GM12878 (cell line): ENCODE measurements at regions not wholly inside any gene's neighbourhood (a gene's known extent, or its start where the extent isn't known, plus 50 kb on each side); places are given as distances from the start of the nearest gene placed in this dataset.

ENCODE experiments used
- ATAC-seq: fragments of 200-7000 bp; cut with Tn5 transposase; 3 replicates; pipeline ENCODE4 v1.9.1; 2020; ENCODE audit warnings: mild to moderate bottlenecking, moderate library complexity
- BruUV-seq: library from RNA; stranded (reverse); fragments of 400-500 nt; replicated peaks from 2 replicates; lab custom pipeline; 2021; lab: Mats Ljungman, UMichigan
- CTCF ChIA-PET: fragments of 300-600 bp; sonication (Branson Sonifier 250); formaldehyde crosslinking; extraction: SDS; loops from one replicate; lab custom pipeline; 2021; ENCODE audit warnings: inconsistent platforms; lab: Yijun Ruan, JAX
- POLR2A ChIA-PET: fragments of 350-600 bp; formaldehyde crosslinking; extraction: SDS; loops from one replicate; lab custom pipeline; 2021; ENCODE audit warnings: inconsistent platforms; lab: Charles Lee
- RAD21 ChIA-PET: fragments of 300-600 bp; sonication (Branson Sonifier 250); formaldehyde crosslinking; loops from one replicate; lab custom pipeline; 2023; ENCODE audit warnings: antibody characterized with exemption; ENCODE audit not compliant: unreplicated experiment; lab: Charles Lee
- SMC1A ChIA-PET: fragments of 300-600 bp; sonication (Branson Sonifier 250); formaldehyde crosslinking; loops from one replicate; lab custom pipeline; 2023; ENCODE audit not compliant: unreplicated experiment, uncharacterized antibody; lab: Charles Lee
- DNase-seq: peaks from one replicate; pipeline ENCODE4 v3.0.0-alpha.2; 2011; ENCODE audit warnings: low read depth, low spot score
- FAIRE-seq: peaks from 3 replicates; lab custom pipeline; 2011; peaks lifted over from hg19 to GRCh38; lab: Jason Lieb, UNC
- H2AFZ ChIP-seq: 2 replicates; pipeline ENCODE4 v1.6.0; 2011; ENCODE audit warnings: low read depth, low read length, control low read depth; ENCODE audit not compliant: control insufficient read depth
- H3K27ac ChIP-seq: 2 replicates; pipeline ENCODE4 v1.5.1; 2011; ENCODE audit warnings: control low read depth; ENCODE audit not compliant: control insufficient read depth, insufficient read depth
- H3K27me3 ChIP-seq, 2 experiments: replicated peaks in 1 of 2; 2 replicates each; pipeline versions ENCODE4 v1.6.0 to v1.6.1; 2011; ENCODE audit warnings: low read length in 1 of 2; ENCODE audit not compliant: control insufficient read depth in 2 of 2, insufficient read depth in 2 of 2
- H3K36me3 ChIP-seq, 2 experiments: 2 replicates each; pipeline ENCODE4 v1.5.1; 2011; ENCODE audit warnings: low read length in 1 of 2; ENCODE audit not compliant: control insufficient read depth in 2 of 2, insufficient read depth in 2 of 2
- H3K4me1 ChIP-seq: 2 replicates; pipeline ENCODE4 v1.6.1; 2011; ENCODE audit warnings: mild to moderate bottlenecking, low read length, moderate library complexity, mixed read lengths; ENCODE audit not compliant: control insufficient read depth, insufficient read depth
- H3K4me2 ChIP-seq: 2 replicates; pipeline ENCODE4 v1.6.0; 2011; ENCODE audit warnings: control low read depth; ENCODE audit not compliant: control insufficient read depth, insufficient read depth
- H3K4me3 ChIP-seq: fragments of 200-600 bp; sonication (generic); 2 replicates; pipeline ENCODE4 v1.5.1; 2016
- H3K79me2 ChIP-seq: 2 replicates; pipeline ENCODE4 v1.6.0; 2011; ENCODE audit warnings: low read length; ENCODE audit not compliant: control insufficient read depth, insufficient read depth
- H3K9ac ChIP-seq: 2 replicates; pipeline ENCODE4 v1.8.0; 2011; ENCODE audit warnings: low read length, control low read depth, mixed read lengths; ENCODE audit not compliant: control insufficient read depth, insufficient read depth
- H3K9me3 ChIP-seq: replicated peaks from 3 replicates; pipeline ENCODE4 v1.5.1; 2011; ENCODE audit warnings: mild to moderate bottlenecking, low read length; ENCODE audit not compliant: control insufficient read depth, insufficient read depth
- H4K20me1 ChIP-seq: 2 replicates; pipeline ENCODE4 v1.6.0; 2011; ENCODE audit not compliant: control insufficient read depth, insufficient read depth
- ASH2L ChIP-seq: fragments of 300-600, 200-600 bp; sonication (generic); IDR thresholded peaks from 2 replicates; pipeline ENCODE4 v1.6.1; 2017; ENCODE audit warnings: low read depth, mild to moderate bottlenecking, borderline replicate concordance
- BRCA1 ChIP-seq: IDR thresholded peaks from 2 replicates; pipeline ENCODE4 v1.6.1; 2011; ENCODE audit warnings: low read depth, low read length, improper control_type of control experiment
- ESRRA ChIP-seq: IDR thresholded peaks from 2 replicates; pipeline ENCODE4 v1.6.1; 2012; ENCODE audit warnings: mild to moderate bottlenecking, low read length, improper control_type of control experiment
- ETV6 ChIP-seq, 2 experiments: fragments of 450-650 bp in 1 of 2; IDR thresholded peaks in 1 of 2; conservative IDR thresholded peaks in 1 of 2; 2 replicates each; pipeline ENCODE4 v1.6.1; 2014; ENCODE audit warnings: antibody characterized with exemption in 1 of 2, borderline replicate concordance in 1 of 2, low read depth in 1 of 2, mild to moderate bottlenecking in 1 of 2, moderate library complexity in 1 of 2
- FOXM1 ChIP-seq: IDR thresholded peaks from 2 replicates; pipeline ENCODE4 v1.6.1; 2012; ENCODE audit warnings: low read depth, mild to moderate bottlenecking, inconsistent platforms, low read length, moderate library complexity
- KLF5 ChIP-seq: fragments of 450-650 bp; IDR thresholded peaks from 2 replicates; pipeline ENCODE4 v1.6.1; 2014; ENCODE audit warnings: mild to moderate bottlenecking; ENCODE audit not compliant: partially characterized antibody
- NFXL1 ChIP-seq: fragments of 450-650 bp; IDR thresholded peaks from 2 replicates; pipeline ENCODE4 v1.6.1; 2017; ENCODE audit warnings: antibody characterized with exemption, mild to moderate bottlenecking, borderline replicate concordance
- NR2C1 ChIP-seq: fragments of 450-650 bp; IDR thresholded peaks from 2 replicates; pipeline ENCODE4 v1.6.1; 2017; ENCODE audit warnings: antibody characterized with exemption, mild to moderate bottlenecking, moderate library complexity
- RAD21 ChIP-seq: IDR thresholded peaks from 2 replicates; pipeline ENCODE4 v1.6.1; 2011; ENCODE audit warnings: mild to moderate bottlenecking, low read depth, low read length, moderate library complexity; ENCODE audit not compliant: insufficient read depth
- RB1 ChIP-seq: fragments of 450-650 bp; formaldehyde crosslinking; IDR thresholded peaks from 2 replicates; pipeline ENCODE4 v1.6.1; 2017; ENCODE audit warnings: mild to moderate bottlenecking, borderline replicate concordance
- SMC3 ChIP-seq: IDR thresholded peaks from 2 replicates; pipeline ENCODE4 v1.6.1; 2011; ENCODE audit warnings: low read length, improper control_type of control experiment, borderline replicate concordance
- SPI1 ChIP-seq: IDR thresholded peaks from 2 replicates; pipeline ENCODE4 v1.6.1; 2011; ENCODE audit warnings: low read depth, mild to moderate bottlenecking, low read length, moderate library complexity, borderline replicate concordance; ENCODE audit not compliant: insufficient read depth
- WGBS: methylation state at CpG from one replicate; pipeline ENCODE4 v1.1.6; 2016; ENCODE audit warnings: low lambda C conversion rate; ENCODE audit not compliant: insufficient replicate concordance, insufficient coverage; ENCODE audit errors: missing lambda C conversion rate; 5-methylcytosine and 5-hydroxymethylcytosine counted together
- in situ Hi-C: fragments of 300-500 bp; cut with MboI; formaldehyde crosslinking; loops from 9 replicates; pipeline ENCODE4 v1.14.3; 2018; ENCODE audit warnings: mixed read lengths
- intact Hi-C: fragments of 100-400 bp; cut with micrococcal nuclease; formaldehyde crosslinking; loops from one replicate; pipeline ENCODE4 v1.14.2; 2022; ENCODE audit not compliant: unreplicated experiment
- TF ChIP-seq, protein P1 (sequence below): fragments of 450-650 bp; formaldehyde crosslinking; IDR thresholded peaks from 2 replicates; pipeline ENCODE4 v1.4.0; 2020; ENCODE audit warnings: mild to moderate bottlenecking, moderate library complexity
- TF ChIP-seq, protein P2 (sequence below): fragments of 450-650 bp; IDR thresholded peaks from 2 replicates; pipeline ENCODE4 v1.6.1; 2017; ENCODE audit warnings: mild to moderate bottlenecking, moderate library complexity
- TF ChIP-seq, protein P3 (sequence below): fragments of 450-650 bp; IDR thresholded peaks from 2 replicates; pipeline ENCODE4 v1.6.1; 2016; ENCODE audit warnings: mild to moderate bottlenecking

DNA sequence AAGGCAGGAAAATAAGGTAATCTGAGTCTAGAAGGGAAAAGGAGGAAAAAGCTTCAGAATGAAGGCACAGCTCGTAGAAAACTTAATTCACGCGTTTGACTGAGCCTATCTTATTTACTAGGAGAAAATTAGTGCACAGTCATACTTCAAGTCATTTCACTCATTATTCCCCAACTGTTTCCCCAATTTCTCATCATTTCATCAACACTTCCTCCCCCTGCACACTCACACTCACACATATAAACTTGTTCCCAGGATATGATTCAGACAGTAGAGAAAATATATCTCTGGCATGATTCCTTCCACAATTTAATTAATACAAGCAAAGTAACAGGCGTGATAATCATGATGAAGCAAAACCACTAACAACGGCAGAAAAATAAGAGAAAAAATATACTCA is 94.5 kb upstream of the F13A1 start:
- H3K4me3 ChIP-seq: no peak overlapping the region
- TF ChIP-seq SMC3 (no peak), ETV6 (conservative IDR thresholded peaks at IDR 0.05 in 1 of 2, IDR thresholded peaks at IDR 0.05 in 1 of 2; ENCODE audit: borderline replicate concordance in 1 of 2, low read depth in 1 of 2) (no peak), SPI1 (no peak), NR2C1 (no peak), BRCA1 (no peak), NFXL1 (no peak), ESRRA (no peak), FOXM1 (no peak), ASH2L (no peak), RB1 (no peak), KLF5 (no peak), RAD21 (no peak)
- TF ChIP-seq, protein P1, sequence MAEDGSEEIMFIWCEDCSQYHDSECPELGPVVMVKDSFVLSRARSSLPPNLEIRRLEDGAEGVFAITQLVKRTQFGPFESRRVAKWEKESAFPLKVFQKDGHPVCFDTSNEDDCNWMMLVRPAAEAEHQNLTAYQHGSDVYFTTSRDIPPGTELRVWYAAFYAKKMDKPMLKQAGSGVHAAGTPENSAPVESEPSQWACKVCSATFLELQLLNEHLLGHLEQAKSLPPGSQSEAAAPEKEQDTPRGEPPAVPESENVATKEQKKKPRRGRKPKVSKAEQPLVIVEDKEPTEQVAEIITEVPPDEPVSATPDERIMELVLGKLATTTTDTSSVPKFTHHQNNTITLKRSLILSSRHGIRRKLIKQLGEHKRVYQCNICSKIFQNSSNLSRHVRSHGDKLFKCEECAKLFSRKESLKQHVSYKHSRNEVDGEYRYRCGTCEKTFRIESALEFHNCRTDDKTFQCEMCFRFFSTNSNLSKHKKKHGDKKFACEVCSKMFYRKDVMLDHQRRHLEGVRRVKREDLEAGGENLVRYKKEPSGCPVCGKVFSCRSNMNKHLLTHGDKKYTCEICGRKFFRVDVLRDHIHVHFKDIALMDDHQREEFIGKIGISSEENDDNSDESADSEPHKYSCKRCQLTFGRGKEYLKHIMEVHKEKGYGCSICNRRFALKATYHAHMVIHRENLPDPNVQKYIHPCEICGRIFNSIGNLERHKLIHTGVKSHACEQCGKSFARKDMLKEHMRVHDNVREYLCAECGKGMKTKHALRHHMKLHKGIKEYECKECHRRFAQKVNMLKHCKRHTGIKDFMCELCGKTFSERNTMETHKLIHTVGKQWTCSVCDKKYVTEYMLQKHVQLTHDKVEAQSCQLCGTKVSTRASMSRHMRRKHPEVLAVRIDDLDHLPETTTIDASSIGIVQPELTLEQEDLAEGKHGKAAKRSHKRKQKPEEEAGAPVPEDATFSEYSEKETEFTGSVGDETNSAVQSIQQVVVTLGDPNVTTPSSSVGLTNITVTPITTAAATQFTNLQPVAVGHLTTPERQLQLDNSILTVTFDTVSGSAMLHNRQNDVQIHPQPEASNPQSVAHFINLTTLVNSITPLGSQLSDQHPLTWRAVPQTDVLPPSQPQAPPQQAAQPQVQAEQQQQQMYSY: no peak
- TF ChIP-seq, protein P2, sequence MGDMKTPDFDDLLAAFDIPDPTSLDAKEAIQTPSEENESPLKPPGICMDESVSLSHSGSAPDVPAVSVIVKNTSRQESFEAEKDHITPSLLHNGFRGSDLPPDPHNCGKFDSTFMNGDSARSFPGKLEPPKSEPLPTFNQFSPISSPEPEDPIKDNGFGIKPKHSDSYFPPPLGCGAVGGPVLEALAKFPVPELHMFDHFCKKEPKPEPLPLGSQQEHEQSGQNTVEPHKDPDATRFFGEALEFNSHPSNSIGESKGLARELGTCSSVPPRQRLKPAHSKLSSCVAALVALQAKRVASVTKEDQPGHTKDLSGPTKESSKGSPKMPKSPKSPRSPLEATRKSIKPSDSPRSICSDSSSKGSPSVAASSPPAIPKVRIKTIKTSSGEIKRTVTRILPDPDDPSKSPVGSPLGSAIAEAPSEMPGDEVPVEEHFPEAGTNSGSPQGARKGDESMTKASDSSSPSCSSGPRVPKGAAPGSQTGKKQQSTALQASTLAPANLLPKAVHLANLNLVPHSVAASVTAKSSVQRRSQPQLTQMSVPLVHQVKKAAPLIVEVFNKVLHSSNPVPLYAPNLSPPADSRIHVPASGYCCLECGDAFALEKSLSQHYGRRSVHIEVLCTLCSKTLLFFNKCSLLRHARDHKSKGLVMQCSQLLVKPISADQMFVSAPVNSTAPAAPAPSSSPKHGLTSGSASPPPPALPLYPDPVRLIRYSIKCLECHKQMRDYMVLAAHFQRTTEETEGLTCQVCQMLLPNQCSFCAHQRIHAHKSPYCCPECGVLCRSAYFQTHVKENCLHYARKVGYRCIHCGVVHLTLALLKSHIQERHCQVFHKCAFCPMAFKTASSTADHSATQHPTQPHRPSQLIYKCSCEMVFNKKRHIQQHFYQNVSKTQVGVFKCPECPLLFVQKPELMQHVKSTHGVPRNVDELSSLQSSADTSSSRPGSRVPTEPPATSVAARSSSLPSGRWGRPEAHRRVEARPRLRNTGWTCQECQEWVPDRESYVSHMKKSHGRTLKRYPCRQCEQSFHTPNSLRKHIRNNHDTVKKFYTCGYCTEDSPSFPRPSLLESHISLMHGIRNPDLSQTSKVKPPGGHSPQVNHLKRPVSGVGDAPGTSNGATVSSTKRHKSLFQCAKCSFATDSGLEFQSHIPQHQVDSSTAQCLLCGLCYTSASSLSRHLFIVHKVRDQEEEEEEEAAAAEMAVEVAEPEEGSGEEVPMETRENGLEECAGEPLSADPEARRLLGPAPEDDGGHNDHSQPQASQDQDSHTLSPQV: no peak
- TF ChIP-seq, protein P3, sequence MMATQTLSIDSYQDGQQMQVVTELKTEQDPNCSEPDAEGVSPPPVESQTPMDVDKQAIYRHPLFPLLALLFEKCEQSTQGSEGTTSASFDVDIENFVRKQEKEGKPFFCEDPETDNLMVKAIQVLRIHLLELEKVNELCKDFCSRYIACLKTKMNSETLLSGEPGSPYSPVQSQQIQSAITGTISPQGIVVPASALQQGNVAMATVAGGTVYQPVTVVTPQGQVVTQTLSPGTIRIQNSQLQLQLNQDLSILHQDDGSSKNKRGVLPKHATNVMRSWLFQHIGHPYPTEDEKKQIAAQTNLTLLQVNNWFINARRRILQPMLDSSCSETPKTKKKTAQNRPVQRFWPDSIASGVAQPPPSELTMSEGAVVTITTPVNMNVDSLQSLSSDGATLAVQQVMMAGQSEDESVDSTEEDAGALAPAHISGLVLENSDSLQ: no peak
- no peak overlapping the region for H3K27ac ChIP-seq
- in situ Hi-C loops (no loop called here), intact Hi-C loops (no loop called here)
- DNase-seq (no peak), FAIRE-seq (no peak), ATAC-seq (no peak)
- H3K27me3 ChIP-seq: no peaks in the 10 kb centered on the region
- H3K4me1 ChIP-seq: no peaks in the 10 kb centered on the region
- no peaks in the 10 kb centered on the region; the same call in 2 of the 3 replicates for H3K9me3 ChIP-seq
- no peak overlapping the region for H2AFZ ChIP-seq
- WGBS: 90% methylated on average over 5 of the region's 5 CpGs
- H3K4me2 ChIP-seq: no peak overlapping the region
- H3K79me2 ChIP-seq: no peaks in the 10 kb centered on the region
- no peak overlapping the region for H3K9ac ChIP-seq
- no peaks in the 10 kb centered on the region for H4K20me1 ChIP-seq
- POLR2A ChIA-PET: interaction anchor here (0.5 kb wide), 1 partner anchor 69 kb away, joined by 3 read pairs; no protein-coding TSS in a partner anchor
- CTCF ChIA-PET: interaction anchor here (0.8 to 1.3 kb wide), 3 partner anchors 8 to 129 kb away, joined by 3 to 5 read pairs (median 3); no protein-coding TSS in a partner anchor
- RAD21 ChIA-PET: no interaction called here
- SMC1A ChIA-PET: interaction anchor here (1.2 to 1.6 kb wide), 3 partner anchors 9 to 27 kb away, joined by 3 to 6 read pairs (median 3); no protein-coding TSS in a partner anchor
- no peaks in the 10 kb centered on the region for H3K36me3 ChIP-seq
- BruUV-seq: no TSS peak
